HG03135 (cell line): ENCODE measurements at regions not wholly inside any gene's neighbourhood (a gene's known extent, or its start where the extent isn't known, plus 50 kb on each side); places are given as distances from the start of the nearest gene placed in this dataset.

Experiments used
- ATAC-seq: cut with Tn5 transposase; IDR thresholded peaks from one replicate; pipeline ENCODE4 v1.9.1; 2021; ENCODE audit warnings: mild to moderate bottlenecking, moderate library complexity; ENCODE audit not compliant: unreplicated experiment

GRCh38 chr2:84290537-84290936 is 168.5 kb downstream of the SUCLG1 start:
- no peak for ATAC-seq

- no peak for ATAC-seq
Observed at GRCh38 chr2:84288293-84288692, 170.8 kb downstream of the SUCLG1 start.

DNA sequence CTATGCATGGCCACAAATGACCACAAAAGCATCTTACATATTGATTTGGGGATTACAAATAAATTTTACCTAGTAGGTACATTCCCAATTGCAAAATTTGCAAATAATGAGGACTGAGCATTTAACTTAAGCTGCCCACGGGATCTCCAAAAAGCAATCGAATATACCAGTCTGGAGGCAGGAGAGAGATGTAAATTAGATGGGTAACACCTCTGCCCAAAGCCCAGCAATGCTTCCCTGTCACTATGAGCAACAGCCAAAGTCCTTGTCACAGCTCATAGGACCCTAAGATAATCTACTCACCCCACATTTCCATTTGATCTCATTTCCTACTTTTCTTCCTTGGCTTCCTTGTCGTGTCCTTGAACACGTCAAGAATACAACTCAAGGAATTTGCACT is 172.2 kb downstream of the SUCLG1 start:
- ATAC-seq: no peak

DNA sequence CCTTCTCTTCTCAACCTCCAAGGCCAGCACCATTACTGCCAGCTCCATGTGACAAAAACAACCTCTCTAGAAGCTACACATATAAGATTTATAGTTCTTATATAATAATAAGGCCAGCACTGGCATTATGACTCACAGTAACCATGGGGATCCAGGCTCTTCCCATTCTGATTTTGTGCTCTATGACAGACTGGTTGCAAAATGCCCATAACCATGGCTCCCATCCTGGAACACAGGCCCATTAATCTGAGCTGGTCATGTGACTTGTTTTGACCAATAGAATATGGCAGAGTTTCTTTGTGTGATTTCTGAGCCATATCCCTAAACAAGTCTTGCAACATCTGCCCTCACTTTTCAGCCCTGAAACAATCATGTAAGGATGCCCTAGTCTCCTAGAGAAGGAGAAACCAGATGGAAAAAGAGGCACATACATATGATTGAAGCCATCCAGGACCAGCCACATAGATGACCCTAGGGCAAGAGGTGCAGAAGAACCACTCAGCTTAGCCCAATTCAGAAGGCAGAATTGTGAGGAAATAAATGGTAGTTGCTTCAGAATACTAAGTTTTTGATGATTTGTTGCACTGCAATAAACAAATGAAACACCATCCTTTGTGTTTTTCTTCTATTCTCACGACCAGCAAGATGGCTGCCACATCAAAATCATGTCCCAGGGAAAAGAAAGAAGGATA is 173.9 kb downstream of the SUCLG1 start:
- ATAC-seq: no peak

DNA sequence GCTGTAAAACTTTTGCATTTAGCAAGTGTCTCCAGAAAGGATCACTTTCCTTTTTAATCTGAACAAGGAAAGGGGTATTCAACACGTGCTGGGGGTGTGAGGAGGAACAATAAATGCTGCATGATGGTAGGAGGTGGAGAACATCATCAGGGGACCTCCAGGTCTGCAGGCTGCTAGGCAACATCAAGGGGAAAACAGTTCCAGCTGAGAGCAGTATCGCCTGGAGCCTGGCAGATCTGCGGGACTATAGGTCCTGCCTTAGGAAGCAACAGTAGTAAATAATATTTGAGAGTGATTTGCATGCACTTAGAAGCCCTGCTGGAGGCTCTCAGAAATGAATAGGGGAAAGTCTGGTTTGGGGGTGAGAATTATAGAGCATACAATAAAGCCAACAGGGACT is 175.6 kb downstream of the SUCLG1 start:
- no peak for ATAC-seq

DNA sequence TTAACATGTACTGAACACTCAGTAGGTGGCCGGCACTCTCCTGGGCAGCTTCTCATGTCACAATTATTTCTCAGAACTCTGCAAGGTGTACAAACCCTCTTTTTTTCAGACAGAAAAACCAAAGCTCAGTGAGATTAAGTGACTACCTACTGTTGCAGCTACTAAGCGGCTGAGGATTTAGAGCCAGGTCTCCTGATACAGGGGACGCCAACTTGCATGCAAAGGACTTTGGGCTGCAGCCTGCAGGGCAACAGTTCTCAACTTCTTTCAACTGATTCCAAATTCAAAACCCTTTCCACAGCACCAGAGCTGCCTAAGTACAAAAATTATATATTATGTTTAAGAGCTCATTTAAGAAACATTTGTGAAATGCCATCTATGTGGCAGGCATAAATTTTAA is 177.6 kb downstream of the SUCLG1 start:
- no peak for ATAC-seq

- no peak for ATAC-seq
Observed at GRCh38 chr2:84280873-84281272, 178.2 kb downstream of the SUCLG1 start.

GRCh38 chr2:84278386-84278785 is 180.7 kb downstream of the SUCLG1 start:
- no peak for ATAC-seq

GRCh38 chr2:84276590-84277255 is 182.4 kb downstream of the SUCLG1 start:
- ATAC-seq: no peak

DNA sequence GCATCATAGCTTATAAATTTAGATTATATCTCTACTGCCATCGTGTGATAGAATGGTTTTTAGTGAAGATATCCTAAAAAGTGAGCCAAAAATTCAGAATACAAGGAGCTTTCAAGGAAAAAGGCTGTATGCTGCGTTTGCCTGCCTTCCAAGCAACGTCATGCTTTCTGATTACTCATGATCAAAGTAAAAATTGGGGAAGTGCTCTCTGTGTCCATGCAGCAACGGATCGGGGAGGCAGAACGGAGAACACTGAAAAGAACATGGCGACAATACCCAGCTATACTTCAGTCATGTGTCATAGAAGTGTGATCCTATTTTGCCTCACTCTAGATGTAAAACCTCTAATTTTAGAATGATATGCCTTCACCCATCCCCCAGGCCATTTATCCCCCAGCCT is 185.7 kb downstream of the SUCLG1 start:
- ATAC-seq: no peak

DNA sequence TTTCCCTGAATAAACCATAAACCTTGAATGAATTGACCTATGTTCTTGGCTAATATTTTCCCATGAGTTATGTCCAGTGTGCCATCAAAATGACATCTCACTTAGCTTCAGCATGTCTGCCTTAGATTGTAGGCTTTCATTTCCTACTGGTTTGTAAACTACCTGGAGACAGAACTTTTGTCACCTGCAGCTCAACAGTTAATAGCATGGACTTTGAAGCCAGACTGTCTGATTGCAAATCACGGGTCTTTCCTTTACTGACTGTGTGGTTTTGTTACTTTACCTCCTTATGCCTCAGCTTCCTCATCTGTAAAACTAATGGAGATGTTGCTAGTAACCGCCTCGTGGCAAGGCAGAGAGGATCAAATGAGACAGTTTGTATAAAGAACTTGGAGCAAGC is 187.1 kb downstream of the SUCLG1 start:
- no peak for ATAC-seq

DNA sequence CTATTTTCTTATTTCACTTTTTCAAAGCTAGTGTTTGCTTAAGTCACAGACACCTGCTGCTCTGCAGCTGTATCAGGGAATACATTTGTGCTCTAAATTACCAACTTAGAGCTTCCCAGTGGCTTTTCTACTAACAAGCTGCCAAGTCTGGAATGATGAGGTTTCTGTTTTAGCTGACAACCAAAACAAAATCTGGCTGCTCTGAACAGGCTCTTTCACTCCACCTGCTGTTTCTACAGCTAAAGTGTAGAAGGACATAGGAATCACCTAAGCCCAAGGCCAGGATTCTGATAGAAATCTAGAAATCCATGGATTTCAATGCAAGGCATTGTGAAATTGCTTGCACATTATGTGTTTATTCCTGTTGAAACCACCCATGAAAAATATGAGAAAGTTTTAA is 201.2 kb downstream of the SUCLG1 start:
- no peak for ATAC-seq

DNA sequence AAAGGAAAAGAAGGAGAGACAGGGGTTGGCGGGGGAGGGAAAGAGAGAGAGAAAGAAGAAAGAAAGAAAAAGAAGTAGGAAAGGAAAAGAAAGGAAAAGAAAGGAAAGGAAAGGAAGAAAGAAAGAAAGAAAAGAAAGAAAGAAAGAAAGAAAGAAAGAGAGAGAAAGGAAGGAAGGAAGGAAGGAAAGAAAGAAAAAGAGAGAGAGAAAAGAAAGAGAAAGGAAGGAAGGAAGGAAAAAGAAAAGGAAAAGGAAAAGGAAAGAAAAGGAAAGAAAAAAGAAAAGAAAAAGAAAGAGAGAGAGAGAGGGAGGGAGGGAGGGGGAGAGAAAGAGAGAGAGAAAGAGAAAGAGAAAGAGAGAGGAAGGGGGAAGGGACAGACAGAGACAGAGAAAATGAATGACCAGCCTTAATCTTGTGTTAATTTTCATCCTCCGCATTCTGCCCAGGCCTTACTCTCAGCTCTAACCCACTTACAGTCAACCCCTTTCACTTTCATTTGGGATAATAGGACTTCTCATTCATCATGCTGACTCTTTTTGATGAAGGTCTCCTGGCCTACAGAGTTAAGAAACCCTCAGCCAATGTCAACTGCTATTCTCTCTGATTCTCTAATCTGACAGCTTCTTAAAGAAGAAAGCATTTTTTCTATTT is 207.3 kb downstream of the SUCLG1 start:
- no peak for ATAC-seq

- no peak for ATAC-seq
Observed at GRCh38 chr2:84249140-84249539, 209.9 kb downstream of the SUCLG1 start.

GRCh38 chr2:84247532-84247931 is 211.5 kb downstream of the SUCLG1 start:
- ATAC-seq: no peak

DNA sequence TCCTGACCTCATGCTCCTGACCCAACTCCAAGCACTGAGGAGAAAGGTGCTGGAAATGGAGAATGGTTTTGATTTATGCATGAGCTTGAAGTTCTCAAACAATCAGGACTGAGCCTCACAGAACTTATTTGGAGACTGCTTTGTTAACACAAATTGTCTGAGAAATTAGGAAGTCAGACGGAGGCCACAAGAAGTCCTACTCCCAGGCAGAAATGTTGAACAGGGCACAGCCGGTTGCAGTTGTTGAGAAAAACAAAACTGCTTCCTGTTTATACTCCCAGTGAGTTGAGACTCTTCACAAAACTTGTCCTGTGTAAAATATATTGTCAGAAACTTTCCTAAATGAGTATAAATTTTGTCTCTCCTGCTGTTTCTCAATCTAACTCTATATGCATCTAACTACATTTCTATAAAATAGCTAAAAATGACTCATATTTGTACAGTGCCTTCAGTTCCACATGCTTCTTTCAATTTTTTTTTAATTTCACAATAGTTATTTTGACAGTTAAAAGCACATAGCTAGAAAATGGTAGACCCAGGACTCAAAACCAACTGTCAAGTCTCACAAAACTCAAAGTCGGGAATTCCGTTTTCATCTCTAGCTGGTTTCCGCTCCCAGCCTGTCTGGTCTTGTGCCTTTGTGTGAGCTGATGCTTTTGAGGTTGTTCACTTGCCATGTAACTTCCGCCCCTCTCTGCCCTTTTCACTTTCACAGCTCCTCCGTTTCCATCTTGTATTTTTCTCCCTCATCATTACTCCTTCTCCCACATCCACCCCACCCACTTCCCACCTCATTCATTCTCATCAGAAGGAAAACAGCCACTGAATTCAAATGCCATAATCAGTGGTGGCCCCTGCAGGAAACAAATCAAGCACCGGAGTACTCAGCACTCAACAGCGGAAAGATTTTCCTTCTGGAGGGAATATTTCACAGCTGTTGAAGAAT is 215.0 kb downstream of the SUCLG1 start:
- no peak for ATAC-seq

- no peak for ATAC-seq
Observed at GRCh38 chr2:84238907-84239306, 220.2 kb downstream of the SUCLG1 start.

DNA sequence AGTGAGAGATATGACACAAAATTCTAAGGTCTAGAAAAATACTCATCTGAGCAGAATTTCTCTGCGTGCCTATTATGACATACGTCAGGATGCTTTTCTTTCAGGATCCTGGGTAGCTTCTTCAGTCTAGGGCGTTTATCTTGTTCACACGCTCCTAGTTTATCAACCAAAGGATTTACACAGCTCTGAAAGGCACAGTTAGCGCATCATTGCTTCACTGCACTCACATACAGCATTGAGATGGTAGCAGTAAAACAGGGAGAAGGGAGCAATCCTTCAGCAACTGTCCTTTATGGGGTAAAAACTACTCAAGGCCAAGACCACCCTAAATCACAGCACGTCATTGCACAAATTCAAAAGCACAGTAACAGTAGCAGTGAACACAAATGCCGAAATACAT is 222.8 kb downstream of the SUCLG1 start:
- ATAC-seq: no peak

- ATAC-seq: no peak
Observed at GRCh38 chr2:84234103-84234502, 225.0 kb downstream of the SUCLG1 start.

- no peak for ATAC-seq
Observed at GRCh38 chr2:84231478-84231877, 227.6 kb downstream of the SUCLG1 start.

GRCh38 chr2:84224121-84224520 is 235.0 kb downstream of the SUCLG1 start:
- no peak for ATAC-seq
